ENCODE measurements at regions not wholly inside any gene's neighbourhood (a gene's known extent, or its start where the extent isn't known, plus 50 kb on each side); places are given as distances from the start of the nearest gene placed in this dataset.
"Not testable (repeated sequence)": the region's sequence is repeated elsewhere in the genome, so short reads cannot be mapped to it uniquely, and the experiment has no call there.

- no peak for DNase-seq (ENCODE audit: extremely low read depth, low read depth)
- TF ChIP-seq, protein P1, sequence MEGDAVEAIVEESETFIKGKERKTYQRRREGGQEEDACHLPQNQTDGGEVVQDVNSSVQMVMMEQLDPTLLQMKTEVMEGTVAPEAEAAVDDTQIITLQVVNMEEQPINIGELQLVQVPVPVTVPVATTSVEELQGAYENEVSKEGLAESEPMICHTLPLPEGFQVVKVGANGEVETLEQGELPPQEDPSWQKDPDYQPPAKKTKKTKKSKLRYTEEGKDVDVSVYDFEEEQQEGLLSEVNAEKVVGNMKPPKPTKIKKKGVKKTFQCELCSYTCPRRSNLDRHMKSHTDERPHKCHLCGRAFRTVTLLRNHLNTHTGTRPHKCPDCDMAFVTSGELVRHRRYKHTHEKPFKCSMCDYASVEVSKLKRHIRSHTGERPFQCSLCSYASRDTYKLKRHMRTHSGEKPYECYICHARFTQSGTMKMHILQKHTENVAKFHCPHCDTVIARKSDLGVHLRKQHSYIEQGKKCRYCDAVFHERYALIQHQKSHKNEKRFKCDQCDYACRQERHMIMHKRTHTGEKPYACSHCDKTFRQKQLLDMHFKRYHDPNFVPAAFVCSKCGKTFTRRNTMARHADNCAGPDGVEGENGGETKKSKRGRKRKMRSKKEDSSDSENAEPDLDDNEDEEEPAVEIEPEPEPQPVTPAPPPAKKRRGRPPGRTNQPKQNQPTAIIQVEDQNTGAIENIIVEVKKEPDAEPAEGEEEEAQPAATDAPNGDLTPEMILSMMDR (IDR thresholded peaks at IDR 0.05; ENCODE audit: low read depth, low read length): no peak
Observed at GRCh38 chr5:145629047-145629446, 206.1 kb downstream of the PRELID2 start.

DNA sequence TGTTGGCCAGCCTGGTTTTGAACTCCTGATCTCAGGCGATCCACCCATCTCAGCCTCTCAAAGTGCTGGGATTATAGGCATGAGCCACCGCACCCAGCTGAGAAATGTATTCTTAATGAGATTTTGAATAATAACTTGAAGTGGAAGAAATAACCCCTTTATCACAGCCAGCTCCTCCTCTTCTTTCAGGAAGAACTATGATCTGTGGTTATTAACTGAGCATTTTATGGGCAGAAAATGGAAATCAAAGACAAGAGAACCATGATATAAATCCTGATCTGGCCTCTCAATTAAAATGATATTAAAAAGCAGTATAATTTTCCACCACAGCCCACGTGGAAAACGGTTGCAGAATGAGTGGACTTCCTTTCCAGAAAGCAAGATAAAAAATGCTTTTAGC is 206.6 kb downstream of the PRELID2 start:
- TF ChIP-seq, protein P1 (IDR thresholded peaks at IDR 0.05; ENCODE audit: low read depth, low read length): no peak

DNA sequence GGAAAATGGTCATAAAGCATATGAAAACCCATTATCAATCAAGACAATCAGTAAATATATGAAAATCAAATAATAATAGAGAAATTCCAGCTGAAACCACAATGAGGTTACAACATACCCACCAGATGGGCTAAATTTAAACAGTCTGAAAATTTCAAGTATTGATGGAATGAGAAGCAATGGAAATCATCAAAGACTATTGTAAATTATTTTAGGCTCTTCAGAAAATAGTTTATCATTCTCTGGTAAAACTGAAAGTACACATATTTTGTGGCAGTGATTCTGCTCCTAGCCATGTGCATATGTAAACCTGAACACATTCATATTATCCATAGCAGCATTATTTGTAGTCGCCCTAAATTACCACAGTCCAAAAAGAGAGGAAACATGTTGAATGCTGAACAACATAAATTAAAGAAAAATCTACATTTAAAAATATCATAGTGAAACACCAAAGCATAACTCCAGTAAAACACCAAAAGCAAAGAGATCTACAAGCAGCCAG is 215.3 kb downstream of the PRELID2 start:
- TF ChIP-seq, protein P1 (IDR thresholded peaks at IDR 0.05; ENCODE audit: low read depth, low read length): no peak
- DNase-seq (ENCODE audit: extremely low read depth, low read depth): peak; percentile 5

More for the DNA sequence above, 206.6 kb downstream of the PRELID2 start:
- DNase-seq (ENCODE audit: extremely low read depth, low read depth): no peak

DNA sequence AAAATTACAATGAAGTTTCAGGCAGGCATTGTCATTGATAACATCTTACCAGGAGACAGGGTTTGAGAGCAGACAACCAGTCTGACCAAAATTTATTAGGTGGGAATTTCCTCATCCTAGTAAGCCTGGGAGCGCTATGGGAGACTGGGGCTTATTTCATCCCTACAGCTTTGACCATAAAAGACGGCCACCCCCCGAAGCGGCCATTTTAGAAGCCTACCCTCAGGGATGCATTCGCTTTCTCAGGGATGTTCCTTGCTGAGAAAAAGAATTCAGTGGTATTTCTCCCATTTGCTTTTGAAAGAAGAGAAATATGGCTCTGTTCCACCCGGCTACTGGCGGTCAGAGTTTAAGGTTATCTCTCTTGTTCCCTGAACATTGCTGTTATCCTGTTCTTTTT is 218.4 kb downstream of the PRELID2 start:
- DNase-seq (ENCODE audit: extremely low read depth, low read depth): not testable (repeated sequence)

DNA sequence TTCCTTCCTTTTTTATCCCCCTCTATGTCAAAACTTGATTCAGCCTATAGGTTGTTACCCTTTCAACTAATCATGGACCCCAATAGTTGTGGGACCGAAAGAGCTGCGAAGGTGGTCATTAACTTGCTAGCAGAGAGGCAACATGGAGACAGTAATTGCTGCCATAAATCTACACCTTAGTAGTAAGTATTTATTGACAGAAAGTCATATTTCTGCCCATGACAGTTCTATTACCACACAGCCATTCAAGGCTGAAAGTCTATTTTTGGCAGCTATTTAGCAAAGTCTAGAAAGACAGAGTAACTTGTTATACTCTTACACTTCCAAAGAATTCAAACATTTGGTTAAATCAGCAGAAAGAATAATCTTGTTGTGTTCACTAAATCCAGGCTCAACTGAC is 236.2 kb downstream of the PRELID2 start:
- TF ChIP-seq, protein P1 (IDR thresholded peaks at IDR 0.05; ENCODE audit: low read depth, low read length): no peak
- no peak for DNase-seq (ENCODE audit: extremely low read depth, low read depth)

DNA sequence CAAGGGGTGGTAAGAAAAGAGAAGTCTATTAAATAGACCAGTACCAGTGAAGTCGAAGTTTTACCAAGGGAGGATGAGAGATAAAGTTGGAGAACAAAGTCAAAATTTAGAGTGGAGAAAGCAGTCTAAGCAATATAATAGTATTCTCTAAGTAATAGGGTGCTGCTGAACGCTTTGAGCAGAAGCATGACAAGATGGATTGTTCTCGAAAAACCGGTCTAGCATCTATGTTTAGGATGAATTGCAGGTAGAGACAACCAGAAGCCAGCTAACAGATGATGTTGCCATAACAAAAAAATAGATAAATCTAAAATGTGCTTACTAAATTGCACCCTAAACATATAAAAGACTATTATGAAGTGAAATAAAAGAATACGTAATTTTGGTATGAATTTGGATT is 237.0 kb downstream of the PRELID2 start:
- TF ChIP-seq, protein P1 (IDR thresholded peaks at IDR 0.05; ENCODE audit: low read depth, low read length): no peak
- DNase-seq (ENCODE audit: extremely low read depth, low read depth): no peak

DNA sequence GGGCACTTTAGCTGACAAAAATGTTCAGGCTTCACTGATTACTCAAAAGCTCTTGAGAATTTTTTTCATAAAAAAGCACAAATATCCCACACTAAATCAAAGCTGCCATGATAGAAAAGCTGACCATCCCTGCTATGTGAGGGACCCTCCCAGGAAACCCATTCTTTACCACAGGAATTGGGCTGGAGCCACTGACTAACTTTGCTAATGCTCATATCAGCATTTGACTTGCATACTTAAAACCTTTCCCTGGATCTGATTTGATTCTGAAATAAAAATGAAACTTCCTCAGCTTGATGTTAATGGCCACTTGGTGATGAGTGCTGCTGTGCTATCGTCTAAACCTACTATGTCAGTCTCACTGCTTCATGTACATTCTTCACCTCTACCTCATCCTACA is 243.6 kb downstream of the PRELID2 start:
- TF ChIP-seq, protein P1 (IDR thresholded peaks at IDR 0.05; ENCODE audit: low read depth, low read length): no peak
- no peak for DNase-seq (ENCODE audit: extremely low read depth, low read depth)

GRCh38 chr5:145589063-145589462 is 246.1 kb downstream of the PRELID2 start:
- DNase-seq (ENCODE audit: extremely low read depth, low read depth): no peak
- TF ChIP-seq, protein P1 (IDR thresholded peaks at IDR 0.05; ENCODE audit: low read depth, low read length): no peak

All from AG09319 (cell line).